ENCODE measurements at regions not wholly inside any gene's neighbourhood (a gene's known extent, or its start where the extent isn't known, plus 50 kb on each side); places are given as distances from the start of the nearest gene placed in this dataset.

DNA sequence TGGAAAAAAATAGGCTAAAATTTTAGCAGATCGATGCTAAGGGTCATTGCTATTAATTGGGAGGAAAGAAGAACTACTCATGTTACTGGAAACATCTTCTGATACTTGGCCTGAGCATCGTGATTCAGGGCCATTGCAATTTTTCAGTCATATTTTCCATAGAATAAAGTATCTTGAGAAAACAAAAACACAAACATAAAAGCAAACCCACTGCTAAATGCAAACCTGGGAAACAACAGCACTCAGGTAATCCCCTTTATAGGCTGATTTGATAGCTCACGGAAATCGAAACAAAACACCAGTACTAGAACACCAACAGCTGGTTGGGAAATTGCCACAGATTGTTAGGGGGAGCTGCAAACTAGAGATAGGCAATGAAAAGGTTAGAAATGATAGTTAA, 172.9 kb upstream of the ESRRG start:
- TF ChIP-seq, protein P1, sequence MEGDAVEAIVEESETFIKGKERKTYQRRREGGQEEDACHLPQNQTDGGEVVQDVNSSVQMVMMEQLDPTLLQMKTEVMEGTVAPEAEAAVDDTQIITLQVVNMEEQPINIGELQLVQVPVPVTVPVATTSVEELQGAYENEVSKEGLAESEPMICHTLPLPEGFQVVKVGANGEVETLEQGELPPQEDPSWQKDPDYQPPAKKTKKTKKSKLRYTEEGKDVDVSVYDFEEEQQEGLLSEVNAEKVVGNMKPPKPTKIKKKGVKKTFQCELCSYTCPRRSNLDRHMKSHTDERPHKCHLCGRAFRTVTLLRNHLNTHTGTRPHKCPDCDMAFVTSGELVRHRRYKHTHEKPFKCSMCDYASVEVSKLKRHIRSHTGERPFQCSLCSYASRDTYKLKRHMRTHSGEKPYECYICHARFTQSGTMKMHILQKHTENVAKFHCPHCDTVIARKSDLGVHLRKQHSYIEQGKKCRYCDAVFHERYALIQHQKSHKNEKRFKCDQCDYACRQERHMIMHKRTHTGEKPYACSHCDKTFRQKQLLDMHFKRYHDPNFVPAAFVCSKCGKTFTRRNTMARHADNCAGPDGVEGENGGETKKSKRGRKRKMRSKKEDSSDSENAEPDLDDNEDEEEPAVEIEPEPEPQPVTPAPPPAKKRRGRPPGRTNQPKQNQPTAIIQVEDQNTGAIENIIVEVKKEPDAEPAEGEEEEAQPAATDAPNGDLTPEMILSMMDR (IDR thresholded peaks at IDR 0.05) = no peak
- Histone ChIP-seq H3K27me3 (peaks cover 0 to 4% of the 10 kb centered on the region in 2 donors), H3K27ac (no peak overlapping the region), H3K4me1 (no peaks in the 10 kb centered on the region), H3K36me3 (no peaks in the 10 kb centered on the region), H3K9me3 (no peaks in the 10 kb centered on the region), H3K4me3 (no peak overlapping the region)
- intact Hi-C loops (cut with DNase I; ENCODE audit: low total_unique reads) = no loop called here
- no peak for DNase-seq

DNA sequence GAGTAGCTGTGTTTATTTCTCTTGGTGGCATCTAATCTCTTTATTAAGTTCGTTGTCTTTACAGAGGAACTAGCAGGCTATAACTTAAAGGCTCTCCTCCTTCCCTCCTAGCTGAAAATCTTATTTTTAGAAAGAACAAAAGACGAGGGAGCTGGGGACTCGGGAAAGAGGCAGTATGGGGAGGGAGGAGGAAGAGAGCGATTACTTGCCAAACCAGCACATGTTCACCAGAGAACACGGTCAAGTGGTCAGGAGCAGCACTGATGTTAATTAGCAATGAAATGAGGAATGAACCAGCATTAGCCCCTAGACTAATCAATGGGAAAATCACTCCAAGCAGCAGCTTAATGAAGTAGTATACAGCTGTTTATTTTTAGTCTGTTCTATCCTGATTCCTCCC, 171.3 kb upstream of the ESRRG start:
- Histone ChIP-seq H3K4me1 (no peaks in the 10 kb centered on the region), H3K36me3 (no peaks in the 10 kb centered on the region), H3K27ac (no peak overlapping the region), H3K27me3 (peaks cover 0 to 4% of the 10 kb centered on the region in 2 donors), H3K4me3 (no peak overlapping the region), H3K9me3 (no peaks in the 10 kb centered on the region)
- no peak for DNase-seq
- TF ChIP-seq, protein P1 (IDR thresholded peaks at IDR 0.05) = no peak
- intact Hi-C loops (cut with DNase I; ENCODE audit: low total_unique reads) = no loop called here

DNA sequence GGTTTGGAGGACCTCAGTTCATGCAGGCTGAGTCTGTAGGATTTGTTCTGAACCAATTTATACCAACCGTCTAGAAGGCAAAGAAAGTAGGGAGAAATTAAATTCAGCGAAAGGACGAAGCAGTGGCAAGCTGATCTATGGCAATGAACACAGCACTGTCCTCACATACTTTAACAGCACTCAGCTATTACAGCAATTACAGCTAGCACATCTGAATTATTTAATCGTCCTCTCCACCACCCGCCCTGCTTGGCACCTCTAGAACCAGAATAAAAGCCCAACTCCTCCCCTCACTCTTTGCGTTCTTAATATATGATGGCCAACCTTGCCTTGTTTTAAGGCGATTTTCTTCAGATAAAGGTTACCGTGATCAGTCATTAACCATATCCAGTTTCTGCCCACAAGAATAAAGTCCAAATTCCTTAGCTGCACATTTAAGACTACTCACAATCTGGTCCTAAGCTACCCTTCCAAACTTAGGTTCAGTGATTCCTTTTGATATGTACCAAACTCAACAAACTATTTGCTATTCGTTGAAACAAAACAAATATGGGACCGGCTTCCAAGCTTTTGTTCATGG, 169.4 kb upstream of the ESRRG start:
- no peak for DNase-seq
- intact Hi-C loops (cut with DNase I; ENCODE audit: low total_unique reads) = no loop called here
- no peaks in the 10 kb centered on the region for H3K36me3 ChIP-seq
- TF ChIP-seq, protein P1 (IDR thresholded peaks at IDR 0.05) = no peak
- no peaks in the 10 kb centered on the region for H3K9me3 ChIP-seq
- peaks cover 0 to 4% of the 10 kb centered on the region in 2 donors for H3K27me3 ChIP-seq
- no peak overlapping the region for H3K4me3 ChIP-seq
- H3K4me1 ChIP-seq = no peaks in the 10 kb centered on the region
- no peak overlapping the region for H3K27ac ChIP-seq

DNA sequence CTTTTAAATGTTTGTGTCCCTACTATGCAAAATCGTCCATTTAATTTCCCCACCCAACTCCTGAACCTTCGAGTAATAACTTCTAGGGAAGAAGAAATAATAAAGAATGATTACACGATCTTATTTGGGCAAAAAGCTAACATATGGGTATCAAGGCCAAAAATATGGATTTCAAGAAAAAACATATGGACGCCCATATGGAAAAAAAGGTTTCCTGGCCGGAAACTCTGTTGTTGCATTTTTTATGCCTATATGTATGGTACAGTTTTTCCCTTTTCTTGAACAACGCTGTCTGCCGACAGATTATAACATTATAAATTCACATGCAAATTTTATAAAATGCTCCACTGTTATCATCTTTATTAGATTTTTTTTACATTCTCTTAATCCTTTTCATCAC, 167.6 kb upstream of the ESRRG start:
- DNase-seq = no peak
- TF ChIP-seq, protein P1 (IDR thresholded peaks at IDR 0.05) = no peak
- intact Hi-C loops (cut with DNase I; ENCODE audit: low total_unique reads) = no loop called here

DNA sequence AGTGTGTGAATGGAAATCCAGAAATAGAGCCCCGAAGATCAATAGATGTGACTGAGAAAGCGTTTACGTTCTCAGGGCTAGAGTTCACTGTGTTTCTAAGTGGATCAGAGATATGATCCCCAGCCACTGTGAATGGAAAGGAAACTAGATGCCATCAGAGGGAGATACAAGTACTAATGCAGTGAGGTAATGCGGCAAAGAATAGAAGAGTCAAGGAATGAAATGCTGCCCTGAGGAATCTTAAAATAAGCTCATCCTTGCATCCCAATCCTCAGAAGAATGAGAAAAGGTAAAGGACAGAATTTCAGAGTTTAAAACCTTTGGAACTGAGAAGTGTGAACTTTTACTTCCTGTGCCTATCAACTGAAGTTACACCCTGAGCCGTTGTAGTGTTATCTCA, 165.5 kb upstream of the ESRRG start:
- DNase-seq = no peak
- Histone ChIP-seq H3K4me3 (no peak overlapping the region), H3K4me1 (no peaks in the 10 kb centered on the region), H3K9me3 (no peaks in the 10 kb centered on the region), H3K27me3 (no peaks in the 10 kb centered on the region), H3K36me3 (no peaks in the 10 kb centered on the region), H3K27ac (no peak overlapping the region)
- TF ChIP-seq, protein P1 (IDR thresholded peaks at IDR 0.05) = no peak
- intact Hi-C loops (cut with DNase I; ENCODE audit: low total_unique reads) = loop anchor here (5.0 kb wide), 1 partner anchor 869 kb away; no protein-coding TSS in a partner anchor

More for the DNA sequence above, 167.6 kb upstream of the ESRRG start:
- Histone ChIP-seq H3K27ac (no peak overlapping the region), H3K4me1 (no peaks in the 10 kb centered on the region), H3K9me3 (no peaks in the 10 kb centered on the region), H3K4me3 (no peak overlapping the region), H3K27me3 (peaks cover 0 to 4% of the 10 kb centered on the region in 2 donors), H3K36me3 (no peaks in the 10 kb centered on the region)

DNA sequence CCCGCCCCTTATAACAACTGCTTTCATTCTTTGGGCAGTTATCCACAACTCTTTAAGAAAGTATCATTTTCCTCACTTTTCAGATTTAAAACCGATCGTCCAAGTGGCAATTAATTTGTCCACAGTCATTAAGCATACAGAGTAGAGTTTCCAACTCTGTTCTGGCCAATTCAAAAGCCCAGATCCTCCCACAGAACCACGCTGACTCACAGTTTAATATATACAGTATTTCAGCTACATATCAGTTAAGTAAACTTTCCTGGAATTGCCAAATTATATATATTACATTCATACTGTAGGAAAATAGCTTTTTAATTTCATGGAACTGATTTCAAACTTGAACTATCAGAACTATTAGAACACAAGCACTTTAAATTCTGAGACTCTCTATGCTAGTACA, 163.8 kb upstream of the ESRRG start:
- Histone ChIP-seq H3K27ac (no peak overlapping the region), H3K36me3 (no peaks in the 10 kb centered on the region), H3K4me3 (no peak overlapping the region), H3K9me3 (no peaks in the 10 kb centered on the region), H3K27me3 (no peaks in the 10 kb centered on the region), H3K4me1 (no peaks in the 10 kb centered on the region)
- no peak for DNase-seq
- TF ChIP-seq, protein P1 (IDR thresholded peaks at IDR 0.05) = no peak
- intact Hi-C loops (cut with DNase I; ENCODE audit: low total_unique reads) = loop anchor here (5.0 kb wide), 1 partner anchor 870 kb away; no protein-coding TSS in a partner anchor
